Fibroblast of mammary gland (primary cell): ENCODE measurements at regions not wholly inside any gene's neighbourhood (a gene's known extent, or its start where the extent isn't known, plus 50 kb on each side); places are given as distances from the start of the nearest gene placed in this dataset.

Experiments used
- DNase-seq: peaks from one replicate; pipeline ENCODE4 v3.0.0-alpha.2; 2010; ENCODE audit warnings: low read depth
- H3K4me3 ChIP-seq: 2 replicates; pipeline ENCODE4 v1.5.1; 2011; ENCODE audit warnings: low read depth, mild to moderate bottlenecking, low read length, moderate library complexity; ENCODE audit not compliant: control insufficient read depth
- CTCF ChIP-seq: conservative IDR thresholded peaks from 2 replicates; pipeline ENCODE4 v1.5.1; 2011; ENCODE audit warnings: low read depth, low read length, inconsistent platforms; ENCODE audit not compliant: control insufficient read depth, insufficient read depth

- H3K4me3 ChIP-seq: no peak overlapping the region
- no peak for DNase-seq
- TF ChIP-seq CTCF: no peak
These were observed 292.6 kb downstream of the C12orf75 start for GRCh38 chr12:105622846-105623736.

- TF ChIP-seq CTCF: no peak
- DNase-seq: no peak
- H3K4me3 ChIP-seq: no peak overlapping the region
These were observed 296.2 kb downstream of the C12orf75 start for GRCh38 chr12:105626653-105627052.

- DNase-seq: no peak
- no peak overlapping the region for H3K4me3 ChIP-seq
- TF ChIP-seq CTCF: no peak
These were observed 307.0 kb downstream of the C12orf75 start for GRCh38 chr12:105637470-105637869.

GRCh38 chr12:105640761-105641160 lies 310.3 kb downstream of the C12orf75 start:
- no peak overlapping the region for H3K4me3 ChIP-seq
- TF ChIP-seq CTCF: no peak
- no peak for DNase-seq

GRCh38 chr12:105641749-105642148 lies 311.3 kb downstream of the C12orf75 start:
- no peak overlapping the region for H3K4me3 ChIP-seq
- DNase-seq: no peak
- TF ChIP-seq CTCF: no peak

GRCh38 chr12:105644770-105645169 lies 314.3 kb downstream of the C12orf75 start:
- TF ChIP-seq CTCF: no peak
- DNase-seq: no peak
- no peak overlapping the region for H3K4me3 ChIP-seq
